Epithelial cell of proximal tubule (primary cell): ENCODE measurements at regions not wholly inside any gene's neighbourhood (a gene's known extent, or its start where the extent isn't known, plus 50 kb on each side); places are given as distances from the start of the nearest gene placed in this dataset.

Source experiments
- DNase-seq: peaks from one replicate; pipeline ENCODE4 v3.0.0-alpha.2; 2011; ENCODE audit warnings: low read depth
- H3K4me3 ChIP-seq: 2 replicates; pipeline ENCODE4 v1.5.1; 2011; ENCODE audit warnings: low read depth, mild to moderate bottlenecking, low read length
- CTCF ChIP-seq: conservative IDR thresholded peaks from 2 replicates; pipeline ENCODE4 v1.5.1; 2012; ENCODE audit warnings: low read depth, mild to moderate bottlenecking, low read length

GRCh38 chr15:95522533-95522932 lies 808.0 kb upstream of the NR2F2 start:
- no peak for TF ChIP-seq CTCF
- no peak overlapping the region for H3K4me3 ChIP-seq
- no peak for DNase-seq

- H3K4me3 ChIP-seq = no peak overlapping the region
- no peak for DNase-seq
- no peak for TF ChIP-seq CTCF
Observed at GRCh38 chr15:95528920-95529319, 801.6 kb upstream of the NR2F2 start.

GRCh38 chr15:95536638-95537037 lies 793.9 kb upstream of the NR2F2 start:
- H3K4me3 ChIP-seq = no peak overlapping the region
- TF ChIP-seq CTCF = no peak
- no peak for DNase-seq

- TF ChIP-seq CTCF = no peak
Observed at GRCh38 chr15:95538693-95539092, 791.8 kb upstream of the NR2F2 start.

GRCh38 chr15:95541301-95541700 lies 789.2 kb upstream of the NR2F2 start:
- no peak for DNase-seq
- no peak overlapping the region for H3K4me3 ChIP-seq
- TF ChIP-seq CTCF = no peak

More at GRCh38 chr15:95538693-95539092, 791.8 kb upstream of the NR2F2 start:
- no peak overlapping the region for H3K4me3 ChIP-seq
- DNase-seq = no peak

GRCh38 chr15:95549168-95549738 lies 781.2 kb upstream of the NR2F2 start:
- no peak overlapping the region for H3K4me3 ChIP-seq
- TF ChIP-seq CTCF = no peak
- no peak for DNase-seq

- no peak overlapping the region for H3K4me3 ChIP-seq
- DNase-seq = no peak
- TF ChIP-seq CTCF = no peak
Observed at GRCh38 chr15:95550702-95551101, 779.8 kb upstream of the NR2F2 start.
